Lower lobe of right lung (tissue), 2 donors: ENCODE measurements at regions not wholly inside any gene's neighbourhood (a gene's known extent, or its start where the extent isn't known, plus 50 kb on each side); places are given as distances from the start of the nearest gene placed in this dataset.
"Not testable (repeated sequence)": the region's sequence is repeated elsewhere in the genome, so short reads cannot be mapped to it uniquely, and the experiment has no call there.

ENCODE experiments used
- ATAC-seq, 2 donors: fragments of 200-7000 bp; cut with Tn5 transposase; one replicate each; pipeline ENCODE4 v1.9.1; 2020 to 2022; ENCODE audit warnings: mild to moderate bottlenecking in 2 of 2, moderate library complexity in 2 of 2
- DNase-seq: peaks from one replicate; pipeline ENCODE4 v3.0.0-alpha.2; 2020
- H3K27ac ChIP-seq: fragments of 200-600 bp; one replicate; pipeline ENCODE4 v1.8.0; 2022
- H3K27me3 ChIP-seq: fragments of 200-600 bp; one replicate; pipeline ENCODE4 v1.8.0; 2022; ENCODE audit warnings: low read depth
- H3K36me3 ChIP-seq: fragments of 200-600 bp; one replicate; pipeline ENCODE4 v1.8.0; 2022; ENCODE audit warnings: mild to moderate bottlenecking
- H3K4me1 ChIP-seq: fragments of 200-600 bp; one replicate; pipeline ENCODE4 v1.8.0; 2022
- H3K4me3 ChIP-seq: fragments of 200-600 bp; one replicate; pipeline ENCODE4 v1.8.0; 2022; ENCODE audit warnings: mild to moderate bottlenecking
- H3K9me3 ChIP-seq: fragments of 200-600 bp; one replicate; pipeline ENCODE4 v1.8.0; 2022
- intact Hi-C: fragments of 100-400 bp; cut with DNase I; formaldehyde crosslinking; loops from one replicate; pipeline ENCODE4 v1.11.0; 2022
- TF ChIP-seq, protein P1 (sequence below): fragments of 200-600 bp; IDR thresholded peaks from one replicate; pipeline ENCODE4 v1.8.0; 2022; ENCODE audit warnings: antibody characterized with exemption, mild to moderate bottlenecking
- donor health status: DM: no; HTN: yes; CAD: no; lungs with severe emphysema.

DNA sequence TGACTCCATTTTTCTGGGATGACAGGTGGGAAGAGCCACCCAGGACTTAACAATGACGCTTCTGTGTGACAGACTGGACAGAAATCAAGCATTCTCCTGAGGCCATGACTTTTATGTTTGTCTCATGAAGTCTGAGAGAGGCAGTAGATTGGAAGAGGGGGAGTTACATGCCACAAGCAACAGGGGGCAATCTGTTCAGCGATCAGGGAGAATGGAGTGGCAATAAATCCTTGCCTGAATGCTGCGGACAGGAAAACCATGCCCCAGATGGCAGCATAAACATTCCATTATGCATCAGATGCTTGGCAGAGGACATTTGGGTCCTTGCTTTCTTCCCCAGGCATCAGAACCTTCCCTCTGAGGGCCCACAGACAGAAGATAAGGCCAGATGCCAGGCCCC lies 312.4 kb upstream of the DIPK2B start:
- Histone ChIP-seq H3K27me3 (no peaks in the 10 kb centered on the region), H3K27ac (no peak overlapping the region), H3K36me3 (no peaks in the 10 kb centered on the region), H3K9me3 (no peaks in the 10 kb centered on the region), H3K4me1 (peaks cover 8% of the 10 kb centered on the region), H3K4me3 (no peak overlapping the region)
- DNase-seq (no peak), ATAC-seq (no peak)
- TF ChIP-seq, protein P1, sequence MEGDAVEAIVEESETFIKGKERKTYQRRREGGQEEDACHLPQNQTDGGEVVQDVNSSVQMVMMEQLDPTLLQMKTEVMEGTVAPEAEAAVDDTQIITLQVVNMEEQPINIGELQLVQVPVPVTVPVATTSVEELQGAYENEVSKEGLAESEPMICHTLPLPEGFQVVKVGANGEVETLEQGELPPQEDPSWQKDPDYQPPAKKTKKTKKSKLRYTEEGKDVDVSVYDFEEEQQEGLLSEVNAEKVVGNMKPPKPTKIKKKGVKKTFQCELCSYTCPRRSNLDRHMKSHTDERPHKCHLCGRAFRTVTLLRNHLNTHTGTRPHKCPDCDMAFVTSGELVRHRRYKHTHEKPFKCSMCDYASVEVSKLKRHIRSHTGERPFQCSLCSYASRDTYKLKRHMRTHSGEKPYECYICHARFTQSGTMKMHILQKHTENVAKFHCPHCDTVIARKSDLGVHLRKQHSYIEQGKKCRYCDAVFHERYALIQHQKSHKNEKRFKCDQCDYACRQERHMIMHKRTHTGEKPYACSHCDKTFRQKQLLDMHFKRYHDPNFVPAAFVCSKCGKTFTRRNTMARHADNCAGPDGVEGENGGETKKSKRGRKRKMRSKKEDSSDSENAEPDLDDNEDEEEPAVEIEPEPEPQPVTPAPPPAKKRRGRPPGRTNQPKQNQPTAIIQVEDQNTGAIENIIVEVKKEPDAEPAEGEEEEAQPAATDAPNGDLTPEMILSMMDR: no peak
- intact Hi-C loops: no loop called here

DNA sequence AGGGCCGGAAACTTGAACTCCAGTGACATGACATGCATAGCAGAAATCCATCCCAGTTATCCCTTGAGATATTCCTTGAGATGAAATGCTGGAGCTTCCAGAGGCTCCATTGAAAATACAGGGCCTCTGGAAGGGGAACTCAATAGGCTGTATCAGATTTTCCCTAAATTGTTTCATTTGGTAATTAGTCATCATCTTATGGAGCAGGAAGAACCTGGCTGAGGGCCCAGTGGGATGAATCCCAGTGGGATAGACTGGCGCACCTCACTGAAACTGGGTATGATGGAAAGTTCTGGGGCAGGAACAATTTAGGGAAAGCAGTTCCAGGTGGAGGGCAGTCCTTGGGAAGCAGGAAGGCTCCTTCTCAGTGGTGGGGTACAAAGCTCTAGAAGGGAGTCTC lies 307.8 kb upstream of the DIPK2B start:
- no peaks in the 10 kb centered on the region for H3K27me3 ChIP-seq
- no peaks in the 10 kb centered on the region for H3K36me3 ChIP-seq
- no peak overlapping the region for H3K4me3 ChIP-seq
- intact Hi-C loops: no loop called here
- H3K9me3 ChIP-seq: no peaks in the 10 kb centered on the region
- DNase-seq (no peak), ATAC-seq (no peak)
- H3K4me1 ChIP-seq: peaks cover 14% of the 10 kb centered on the region
- H3K27ac ChIP-seq: no peak overlapping the region
- TF ChIP-seq, protein P1: no peak

DNA sequence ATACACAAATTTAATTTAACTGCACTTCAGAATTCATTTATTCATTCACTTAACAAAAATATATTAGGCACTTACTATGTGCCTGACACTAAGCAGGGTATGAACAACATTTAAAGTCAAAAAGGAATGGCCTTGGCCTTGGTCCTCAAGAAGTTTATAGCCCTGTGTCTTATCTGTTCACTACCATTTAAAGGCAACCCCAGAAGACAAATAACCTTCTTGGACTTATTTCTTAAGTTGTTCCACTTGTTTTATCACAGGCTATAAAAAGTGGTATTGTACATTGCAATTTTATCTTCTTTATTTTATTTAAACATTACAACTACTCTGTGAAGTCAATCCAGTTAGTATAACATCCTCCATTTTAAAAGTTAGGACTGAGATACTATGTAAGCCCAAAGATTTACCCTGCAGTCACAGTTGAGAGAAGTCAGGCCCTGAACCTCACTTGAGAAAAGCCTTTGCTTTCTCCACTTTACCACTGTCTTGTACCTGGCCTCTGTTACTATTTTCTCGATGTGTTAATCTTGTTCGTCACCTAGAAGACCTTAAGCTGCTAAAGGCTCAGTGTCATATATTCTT lies 305.6 kb upstream of the DIPK2B start:
- DNase-seq (no peak), ATAC-seq (no peak)
- intact Hi-C loops: no loop called here
- H3K27ac ChIP-seq: peak overlapping the region; percentile 53
- TF ChIP-seq, protein P1: no peak
- H3K9me3 ChIP-seq: no peaks in the 10 kb centered on the region
- no peaks in the 10 kb centered on the region for H3K27me3 ChIP-seq
- H3K36me3 ChIP-seq: no peaks in the 10 kb centered on the region
- H3K4me1 ChIP-seq: peaks cover 14% of the 10 kb centered on the region
- H3K4me3 ChIP-seq: no peak overlapping the region

DNA sequence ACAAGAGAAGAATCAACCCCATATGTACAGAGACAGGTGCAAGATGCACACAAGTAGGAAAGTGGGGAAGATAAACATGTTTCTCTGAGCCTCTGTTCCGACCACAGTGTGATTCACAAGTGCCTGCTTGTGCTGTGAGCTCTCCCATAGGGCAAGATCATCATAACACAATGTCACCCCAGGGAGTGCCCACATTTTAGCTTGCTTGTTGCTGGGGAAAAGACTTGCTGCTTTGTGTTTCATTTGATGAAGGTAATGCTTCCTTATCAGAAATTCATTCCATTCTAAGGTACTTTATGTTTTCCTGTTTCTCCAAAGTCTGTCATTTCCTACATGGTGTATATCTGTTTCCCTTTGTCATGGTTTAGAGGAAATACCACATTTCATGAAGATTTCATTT lies 304.5 kb upstream of the DIPK2B start:
- no peaks in the 10 kb centered on the region for H3K9me3 ChIP-seq
- TF ChIP-seq, protein P1: no peak
- DNase-seq: no peak
- H3K27ac ChIP-seq: no peak overlapping the region
- H3K27me3 ChIP-seq: no peaks in the 10 kb centered on the region
- no peak for ATAC-seq
- H3K4me1 ChIP-seq: peaks cover 14% of the 10 kb centered on the region
- no peak overlapping the region for H3K4me3 ChIP-seq
- intact Hi-C loops: no loop called here
- no peaks in the 10 kb centered on the region for H3K36me3 ChIP-seq

DNA sequence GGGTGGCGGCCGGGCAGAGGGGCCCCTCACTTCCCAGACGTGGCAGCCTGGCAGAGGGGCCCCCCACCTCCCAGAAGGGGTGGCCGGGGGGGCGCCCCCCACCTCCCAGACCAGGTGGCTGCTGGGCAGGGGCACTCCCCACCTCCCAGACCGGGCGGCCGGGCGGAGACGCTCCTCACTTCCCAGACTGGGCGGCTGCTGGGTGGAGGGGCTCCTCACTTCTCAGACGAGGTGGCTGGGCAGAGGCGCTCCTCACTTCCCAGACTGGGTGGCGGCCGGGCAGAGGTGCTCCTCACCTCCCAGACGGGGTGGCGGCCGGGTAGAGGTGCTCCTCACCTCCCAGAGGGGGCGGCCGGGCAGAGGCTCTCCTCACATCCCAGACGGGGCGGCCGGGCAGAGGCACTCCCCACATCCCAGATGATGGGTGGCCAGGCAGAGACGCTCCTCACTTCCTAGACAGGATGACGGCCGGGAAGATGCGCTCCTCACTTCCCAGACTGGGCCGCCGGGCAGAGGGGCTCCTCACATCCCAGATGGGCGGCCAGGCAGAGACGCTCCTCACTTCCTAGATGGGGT lies 303.2 kb upstream of the DIPK2B start:
- not testable (repeated sequence) for H3K9me3 ChIP-seq

DNA sequence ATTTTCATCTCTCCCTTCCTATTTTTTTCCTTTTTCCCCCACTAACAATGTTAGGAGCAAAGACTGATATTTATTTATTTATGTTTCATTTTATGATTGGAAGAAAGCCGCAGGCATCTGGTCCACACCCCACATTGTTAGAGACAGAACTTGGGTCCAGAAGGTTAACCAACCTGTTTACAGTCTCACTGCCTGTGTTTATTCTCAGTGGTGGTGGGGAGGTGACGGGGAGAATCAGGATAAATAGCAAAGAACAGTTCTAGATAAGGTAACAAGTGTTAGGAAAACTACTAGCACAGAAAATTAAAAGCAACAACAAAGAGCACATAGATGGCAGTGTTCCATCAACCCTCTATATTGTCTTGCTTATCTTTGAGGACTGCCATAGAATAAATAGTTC lies 301.7 kb upstream of the DIPK2B start:
- Histone ChIP-seq H3K4me1 (peaks cover 14% of the 10 kb centered on the region), H3K36me3 (no peaks in the 10 kb centered on the region), H3K4me3 (no peak overlapping the region), H3K9me3 (no peaks in the 10 kb centered on the region), H3K27me3 (no peaks in the 10 kb centered on the region), H3K27ac (no peak overlapping the region)
- intact Hi-C loops: no loop called here
- TF ChIP-seq, protein P1: no peak
- DNase-seq (no peak), ATAC-seq (no peak)

More for the DNA sequence above, 303.2 kb upstream of the DIPK2B start:
- intact Hi-C loops, H3K27ac ChIP-seq, ATAC-seq, H3K27me3 ChIP-seq, H3K36me3 ChIP-seq, DNase-seq, H3K4me3 ChIP-seq: not testable (repeated sequence)
- peaks cover 14% of the 10 kb centered on the region for H3K4me1 ChIP-seq
